Stimulated activated effector memory CD8-positive, alpha-beta T cell treated with anti-CD3 and anti-CD28 coated beads, Interleukin-12 subunit alpha, Interleukin-12 subunit beta, amount 100 ng/mL, for 72 hours (primary cell): ENCODE measurements at regions not wholly inside any gene's neighbourhood (a gene's known extent, or its start where the extent isn't known, plus 50 kb on each side); places are given as distances from the start of the nearest gene placed in this dataset.
"Not testable (repeated sequence)": the region's sequence is repeated elsewhere in the genome, so short reads cannot be mapped to it uniquely, and the experiment has no call there.

ENCODE experiments used
- ATAC-seq: fragments of 150-1000 bp; cut with Tn5 transposase; 2 replicates; pipeline ENCODE4 v1.10.0; 2021
- DNase-seq, 2 donors: peaks; one replicate each; pipeline ENCODE4 v3.0.0; 2021 to 2022; ENCODE audit warnings: low spot score in 2 of 2
- H3K27ac Mint-ChIP-seq: one replicate; pipeline ENCODE4 v1.8.0; 2022; ENCODE audit warnings: mild to moderate bottlenecking, mixed read lengths
- H3K36me3 Mint-ChIP-seq: one replicate; pipeline ENCODE4 v1.8.0; 2022; ENCODE audit warnings: mild to moderate bottlenecking, mixed read lengths
- H3K4me1 Mint-ChIP-seq: one replicate; pipeline ENCODE4 v1.8.0; 2022; ENCODE audit warnings: mixed read lengths
- H3K4me3 Mint-ChIP-seq: one replicate; pipeline ENCODE4 v1.8.0; 2022; ENCODE audit warnings: mild to moderate bottlenecking, mixed read lengths
- H3K9me3 Mint-ChIP-seq: one replicate; pipeline ENCODE4 v1.8.0; 2022; ENCODE audit warnings: mixed read lengths

GRCh38 chr20:53810661-53811355 lies 217.2 kb upstream of the ZNF217 start:
- no peak for ATAC-seq
- no peak overlapping the region for H3K4me3 Mint-ChIP-seq
- H3K27ac Mint-ChIP-seq, result no peak overlapping the region
- H3K4me1 Mint-ChIP-seq, result peaks cover 20% of the 10 kb centered on the region
- no peaks in the 10 kb centered on the region for H3K9me3 Mint-ChIP-seq
- DNase-seq, result no peak
- no peaks in the 10 kb centered on the region for H3K36me3 Mint-ChIP-seq

DNA sequence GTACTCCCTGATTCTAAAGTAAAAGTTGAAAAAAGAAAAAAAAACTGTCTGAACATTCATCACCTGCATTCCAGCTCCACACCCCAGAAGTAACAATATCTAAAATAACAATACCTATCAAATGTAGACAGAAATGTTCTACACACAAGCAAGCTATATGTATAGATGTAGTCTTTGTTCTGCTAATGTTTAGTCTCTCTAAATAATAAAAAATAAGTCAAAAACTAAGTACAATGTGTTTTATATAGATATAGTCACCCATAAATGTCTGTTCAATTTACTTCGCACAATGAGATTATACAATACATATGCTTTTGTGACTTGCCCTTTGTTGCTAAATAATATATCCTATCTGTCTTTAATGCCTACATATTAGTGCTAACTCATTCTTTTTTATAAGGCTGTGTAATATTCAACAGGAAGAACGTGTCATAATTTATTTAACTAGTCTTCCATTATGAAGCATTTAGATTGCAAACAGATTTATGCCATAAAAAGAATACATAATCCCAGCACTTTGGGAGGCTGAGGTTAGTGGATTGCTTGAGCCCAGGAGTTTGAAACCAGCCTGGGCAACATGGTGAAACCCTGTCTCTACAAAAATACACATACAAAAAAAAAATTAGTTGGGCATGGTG lies 216.2 kb upstream of the ZNF217 start:
- Mint-ChIP-seq H3K4me1 (peaks cover 11% of the 10 kb centered on the region), H3K36me3 (no peaks in the 10 kb centered on the region), H3K9me3 (no peaks in the 10 kb centered on the region), H3K4me3 (no peak overlapping the region), H3K27ac (no peak overlapping the region)
- ATAC-seq (no peak), DNase-seq (no peak)

- Mint-ChIP-seq H3K4me1 (peaks cover 4% of the 10 kb centered on the region), H3K27ac (no peak overlapping the region), H3K36me3 (no peaks in the 10 kb centered on the region), H3K4me3 (no peak overlapping the region), H3K9me3 (no peaks in the 10 kb centered on the region)
- DNase-seq, result no peak
- no peak for ATAC-seq
Measured at GRCh38 chr20:53809217-53809616, 215.6 kb upstream of the ZNF217 start.

- H3K36me3 Mint-ChIP-seq, result no peaks in the 10 kb centered on the region
- H3K4me3 Mint-ChIP-seq, result no peak overlapping the region
- ATAC-seq (no peak), DNase-seq (no peak)
- H3K9me3 Mint-ChIP-seq, result no peaks in the 10 kb centered on the region
- H3K4me1 Mint-ChIP-seq, result no peaks in the 10 kb centered on the region
- no peak overlapping the region for H3K27ac Mint-ChIP-seq
Measured at GRCh38 chr20:53808733-53809132, 215.1 kb upstream of the ZNF217 start.

DNA sequence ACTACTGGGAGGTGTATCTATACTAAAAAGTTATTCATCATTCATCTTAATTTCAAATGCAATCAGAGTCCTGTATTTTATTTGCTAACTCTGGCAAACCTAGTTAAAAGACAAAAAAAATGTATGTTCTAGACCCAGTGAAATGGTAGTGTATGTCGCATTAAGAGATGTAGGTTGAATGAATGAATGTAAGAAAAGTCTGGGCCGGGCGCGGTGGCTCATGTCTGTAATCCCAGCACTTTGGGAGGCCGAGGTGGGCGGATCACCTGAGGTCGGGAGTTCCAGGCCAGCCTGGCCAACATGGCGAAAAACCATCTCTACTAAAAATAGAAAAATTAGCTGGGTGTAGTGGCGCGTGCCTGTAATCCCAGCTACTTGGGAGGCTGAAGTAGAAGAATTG lies 214.7 kb upstream of the ZNF217 start:
- not testable (repeated sequence) for ATAC-seq, H3K9me3 Mint-ChIP-seq, H3K27ac Mint-ChIP-seq, H3K4me3 Mint-ChIP-seq, H3K4me1 Mint-ChIP-seq, H3K36me3 Mint-ChIP-seq, DNase-seq

GRCh38 chr20:53806683-53807401 lies 213.2 kb upstream of the ZNF217 start:
- Mint-ChIP-seq H3K4me1 (no peaks in the 10 kb centered on the region), H3K9me3 (no peaks in the 10 kb centered on the region), H3K27ac (no peak overlapping the region), H3K4me3 (no peak overlapping the region), H3K36me3 (no peaks in the 10 kb centered on the region)
- no peak for ATAC-seq
- DNase-seq, result no peak

- Mint-ChIP-seq H3K27ac (no peak overlapping the region), H3K36me3 (no peaks in the 10 kb centered on the region), H3K9me3 (no peaks in the 10 kb centered on the region), H3K4me3 (no peak overlapping the region), H3K4me1 (no peaks in the 10 kb centered on the region)
- no peak for ATAC-seq
- DNase-seq, result no peak
Measured at GRCh38 chr20:53805895-53806384, 212.3 kb upstream of the ZNF217 start.

GRCh38 chr20:53804920-53805894 lies 211.6 kb upstream of the ZNF217 start:
- DNase-seq, result no peak
- H3K27ac Mint-ChIP-seq, result peak overlapping the region; percentile 26
- no peak overlapping the region for H3K4me3 Mint-ChIP-seq
- H3K4me1 Mint-ChIP-seq, result no peaks in the 10 kb centered on the region
- no peak for ATAC-seq
- no peaks in the 10 kb centered on the region for H3K9me3 Mint-ChIP-seq
- H3K36me3 Mint-ChIP-seq, result no peaks in the 10 kb centered on the region

- not testable (repeated sequence) for H3K4me3 Mint-ChIP-seq, DNase-seq, H3K9me3 Mint-ChIP-seq, H3K36me3 Mint-ChIP-seq, ATAC-seq, H3K4me1 Mint-ChIP-seq
- peak overlapping the region; percentile 56 for H3K27ac Mint-ChIP-seq
Measured at GRCh38 chr20:53804308-53804707, 210.7 kb upstream of the ZNF217 start.

DNA sequence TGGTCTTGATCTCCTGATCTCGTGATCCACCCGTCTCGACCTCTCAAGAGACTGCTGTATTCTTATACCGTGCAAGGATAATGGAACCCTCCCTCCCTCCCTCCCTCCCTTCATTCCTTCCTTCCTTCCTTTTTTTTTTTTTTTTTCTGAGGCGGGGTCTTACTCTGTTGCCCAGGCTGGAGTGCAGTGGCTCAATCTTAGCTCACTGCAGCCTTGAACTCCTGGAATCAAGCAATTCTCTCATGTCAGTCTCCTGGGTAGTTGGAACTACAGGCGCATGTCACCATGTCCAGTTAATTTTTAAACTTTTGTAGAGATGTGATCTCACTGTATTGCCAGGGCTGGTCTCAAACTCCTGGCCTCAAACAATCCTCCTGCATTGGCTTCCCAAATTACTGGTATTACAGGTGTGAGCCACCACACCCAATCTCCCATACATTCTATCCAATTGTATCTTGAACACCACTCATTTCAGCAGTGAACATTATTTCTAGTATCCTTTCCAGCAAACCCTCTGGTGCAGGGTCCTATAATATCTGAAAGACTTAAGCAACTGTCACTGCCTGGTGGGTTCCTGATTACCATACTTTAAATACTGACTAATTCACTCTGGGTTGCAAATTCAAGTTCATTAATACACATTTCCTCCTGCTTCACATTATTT lies 210.0 kb upstream of the ZNF217 start:
- Mint-ChIP-seq H3K4me3 (no peak overlapping the region), H3K36me3 (no peaks in the 10 kb centered on the region), H3K27ac (peak overlapping the region; percentile 56), H3K4me1 (no peaks in the 10 kb centered on the region), H3K9me3 (no peaks in the 10 kb centered on the region)
- ATAC-seq (no peak), DNase-seq (no peak)

- Mint-ChIP-seq H3K9me3 (no peaks in the 10 kb centered on the region), H3K4me3 (no peak overlapping the region), H3K27ac (no peak overlapping the region), H3K36me3 (no peaks in the 10 kb centered on the region), H3K4me1 (no peaks in the 10 kb centered on the region)
- no peak for DNase-seq
- ATAC-seq, result no peak
Measured at GRCh38 chr20:53801609-53802370, 208.2 kb upstream of the ZNF217 start.

DNA sequence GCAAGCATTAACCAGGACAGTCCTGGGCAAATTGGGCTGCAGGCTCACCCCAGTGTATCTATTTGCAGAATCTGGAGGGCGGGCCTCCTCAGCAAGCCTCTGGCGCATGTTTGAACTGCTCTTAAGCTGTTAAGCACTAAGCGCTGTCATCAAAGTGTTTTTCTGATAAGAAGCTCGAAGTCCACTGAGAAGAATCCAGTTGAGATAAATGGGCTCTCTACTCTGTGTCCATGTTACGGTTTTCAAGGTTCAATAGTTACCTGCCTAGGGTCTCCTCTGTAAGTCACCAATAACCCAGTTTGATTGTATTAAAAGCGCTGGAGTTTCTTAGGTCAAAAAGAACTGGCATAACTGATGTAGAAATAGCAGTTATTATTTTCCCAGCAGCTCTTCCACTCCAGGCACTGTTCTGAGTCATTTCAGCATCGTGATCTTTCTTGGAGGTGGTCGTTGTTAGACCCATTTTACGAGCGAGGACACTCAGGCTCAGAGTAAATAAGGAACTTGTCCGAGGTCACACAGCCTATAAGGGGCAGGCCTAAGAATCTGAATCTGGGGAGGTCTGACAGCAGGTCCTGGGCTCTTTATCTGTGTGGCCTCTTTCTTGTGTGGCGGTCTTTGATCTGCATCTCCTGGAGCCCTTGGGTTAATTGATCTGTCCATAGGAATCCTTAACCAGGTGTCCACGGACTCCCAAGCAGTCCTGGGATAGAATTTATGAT lies 207.4 kb upstream of the ZNF217 start:
- H3K27ac Mint-ChIP-seq, result no peak overlapping the region
- no peaks in the 10 kb centered on the region for H3K36me3 Mint-ChIP-seq
- ATAC-seq (no peak), DNase-seq (no peak)
- H3K9me3 Mint-ChIP-seq, result no peaks in the 10 kb centered on the region
- H3K4me1 Mint-ChIP-seq, result no peaks in the 10 kb centered on the region
- H3K4me3 Mint-ChIP-seq, result no peak overlapping the region

GRCh38 chr20:53800418-53800817 lies 206.8 kb upstream of the ZNF217 start:
- Mint-ChIP-seq H3K36me3 (no peaks in the 10 kb centered on the region), H3K4me1 (no peaks in the 10 kb centered on the region), H3K27ac (no peak overlapping the region), H3K4me3 (no peak overlapping the region), H3K9me3 (no peaks in the 10 kb centered on the region)
- DNase-seq (no peak), ATAC-seq (no peak)
